ENCODE measurements at regions not wholly inside any gene's neighbourhood (a gene's known extent, or its start where the extent isn't known, plus 50 kb on each side); places are given as distances from the start of the nearest gene placed in this dataset.
"Not testable (repeated sequence)": the region's sequence is repeated elsewhere in the genome, so short reads cannot be mapped to it uniquely, and the experiment has no call there.

DNA sequence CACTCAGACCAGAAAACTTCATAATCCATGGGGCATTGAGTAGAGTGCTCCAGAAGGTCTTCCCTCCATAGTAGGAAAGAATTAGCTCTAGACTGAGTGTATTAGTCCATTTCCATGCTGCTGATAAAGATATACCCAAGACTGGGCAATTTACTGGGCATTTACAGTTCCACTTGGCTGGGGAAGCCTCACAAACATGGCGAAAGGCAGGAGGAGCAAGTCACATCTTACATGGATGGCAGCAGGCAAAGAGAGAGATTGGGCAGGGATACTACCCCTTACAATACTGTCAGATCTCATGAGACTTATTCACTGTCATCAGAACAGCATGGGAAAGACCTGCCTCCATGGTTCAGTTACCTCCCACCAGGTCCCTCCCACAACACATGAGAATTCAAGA, 300.6 kb upstream of the TMEM132C start:
- Mint-ChIP-seq H3K4me1 (ENCODE audit: unreplicated experiment) (peaks cover 7% of the 10 kb centered on the region), H3K27me3 (ENCODE audit: unreplicated experiment) (no peaks in the 10 kb centered on the region), H3K27ac (ENCODE audit: unreplicated experiment) (no peak overlapping the region), H3K36me3 (ENCODE audit: unreplicated experiment) (no peaks in the 10 kb centered on the region), H3K9me3 (ENCODE audit: unreplicated experiment) (peaks cover 4% of the 10 kb centered on the region), H3K4me3 (ENCODE audit: unreplicated experiment) (no peak overlapping the region)
- TF ChIP-seq, protein P1, sequence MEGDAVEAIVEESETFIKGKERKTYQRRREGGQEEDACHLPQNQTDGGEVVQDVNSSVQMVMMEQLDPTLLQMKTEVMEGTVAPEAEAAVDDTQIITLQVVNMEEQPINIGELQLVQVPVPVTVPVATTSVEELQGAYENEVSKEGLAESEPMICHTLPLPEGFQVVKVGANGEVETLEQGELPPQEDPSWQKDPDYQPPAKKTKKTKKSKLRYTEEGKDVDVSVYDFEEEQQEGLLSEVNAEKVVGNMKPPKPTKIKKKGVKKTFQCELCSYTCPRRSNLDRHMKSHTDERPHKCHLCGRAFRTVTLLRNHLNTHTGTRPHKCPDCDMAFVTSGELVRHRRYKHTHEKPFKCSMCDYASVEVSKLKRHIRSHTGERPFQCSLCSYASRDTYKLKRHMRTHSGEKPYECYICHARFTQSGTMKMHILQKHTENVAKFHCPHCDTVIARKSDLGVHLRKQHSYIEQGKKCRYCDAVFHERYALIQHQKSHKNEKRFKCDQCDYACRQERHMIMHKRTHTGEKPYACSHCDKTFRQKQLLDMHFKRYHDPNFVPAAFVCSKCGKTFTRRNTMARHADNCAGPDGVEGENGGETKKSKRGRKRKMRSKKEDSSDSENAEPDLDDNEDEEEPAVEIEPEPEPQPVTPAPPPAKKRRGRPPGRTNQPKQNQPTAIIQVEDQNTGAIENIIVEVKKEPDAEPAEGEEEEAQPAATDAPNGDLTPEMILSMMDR (IDR thresholded peaks at IDR 0.05), result no peak
- no peak for DNase-seq (ENCODE audit: extremely low spot score, unreplicated experiment)

DNA sequence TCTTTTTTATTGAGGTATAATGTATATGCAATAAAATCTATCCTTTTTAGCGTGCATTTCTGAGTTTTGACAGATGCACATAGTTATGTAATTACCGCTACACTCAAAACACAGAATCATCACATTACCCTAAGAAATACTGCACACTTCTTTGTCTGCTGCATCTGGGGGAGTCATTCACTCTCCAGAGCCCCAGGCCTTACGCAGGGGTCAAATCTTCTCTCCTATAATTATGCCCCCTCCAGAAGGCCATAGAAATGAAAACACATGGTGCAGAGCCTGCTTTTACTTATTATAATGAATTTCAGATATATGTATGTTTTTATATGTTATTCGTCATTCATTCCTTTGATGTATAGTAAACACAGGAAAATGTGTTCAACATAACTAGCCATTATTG, 296.5 kb upstream of the TMEM132C start:
- TF ChIP-seq, protein P1 (IDR thresholded peaks at IDR 0.05), result no peak
- H3K27ac Mint-ChIP-seq (ENCODE audit: unreplicated experiment), result no peak overlapping the region
- no peak for DNase-seq (ENCODE audit: extremely low spot score, unreplicated experiment)
- H3K36me3 Mint-ChIP-seq (ENCODE audit: unreplicated experiment), result no peaks in the 10 kb centered on the region
- peaks cover 4% of the 10 kb centered on the region for H3K9me3 Mint-ChIP-seq (ENCODE audit: unreplicated experiment)
- H3K4me1 Mint-ChIP-seq (ENCODE audit: unreplicated experiment), result peaks cover 7% of the 10 kb centered on the region
- H3K4me3 Mint-ChIP-seq (ENCODE audit: unreplicated experiment), result no peak overlapping the region
- no peaks in the 10 kb centered on the region for H3K27me3 Mint-ChIP-seq (ENCODE audit: unreplicated experiment)

DNA sequence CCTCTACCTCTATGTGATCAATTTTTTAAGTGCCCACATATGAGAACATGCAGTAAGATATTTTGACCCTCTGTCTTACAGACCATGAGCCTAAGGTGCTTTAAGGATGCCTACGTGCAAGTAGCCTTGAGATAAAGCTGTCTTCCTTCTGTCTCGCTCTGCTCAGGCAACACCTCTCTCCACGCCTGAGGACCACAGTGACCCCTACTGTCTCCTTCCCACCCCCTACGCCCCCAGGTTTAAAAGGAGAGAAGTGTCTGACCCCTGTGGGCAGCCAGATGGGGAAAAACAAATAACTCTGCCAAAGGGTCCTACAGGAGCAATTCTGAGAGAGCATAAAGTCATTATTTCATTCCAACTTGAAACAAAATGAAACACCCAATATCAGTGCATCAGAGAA, 286.4 kb upstream of the TMEM132C start:
- H3K4me1 Mint-ChIP-seq (ENCODE audit: unreplicated experiment), result peaks cover 6% of the 10 kb centered on the region
- H3K27me3 Mint-ChIP-seq (ENCODE audit: unreplicated experiment), result peaks cover 2% of the 10 kb centered on the region
- H3K27ac Mint-ChIP-seq (ENCODE audit: unreplicated experiment), result no peak overlapping the region
- TF ChIP-seq, protein P1 (IDR thresholded peaks at IDR 0.05), result no peak
- no peaks in the 10 kb centered on the region for H3K36me3 Mint-ChIP-seq (ENCODE audit: unreplicated experiment)
- peaks cover 18% of the 10 kb centered on the region for H3K9me3 Mint-ChIP-seq (ENCODE audit: unreplicated experiment)
- no peak for DNase-seq (ENCODE audit: extremely low spot score, unreplicated experiment)
- H3K4me3 Mint-ChIP-seq (ENCODE audit: unreplicated experiment), result no peak overlapping the region

DNA sequence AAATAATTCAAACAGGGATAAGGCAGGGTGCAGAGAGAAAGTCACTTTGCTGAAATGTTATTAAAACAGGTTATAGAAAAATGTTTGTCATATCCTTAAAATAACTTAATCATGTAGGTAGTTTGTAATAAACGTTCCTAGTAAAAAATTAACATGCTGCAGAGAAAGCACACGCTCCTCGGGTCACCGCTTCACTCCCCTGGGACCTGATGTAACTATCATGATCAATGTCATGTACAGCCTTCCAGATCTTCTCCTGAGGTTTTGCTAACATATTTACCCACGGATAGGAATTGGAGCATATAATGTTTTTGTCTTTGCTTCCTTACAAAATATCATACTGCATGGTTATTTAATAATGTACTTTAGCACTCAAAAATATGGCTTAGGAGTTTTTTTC, 285.1 kb upstream of the TMEM132C start:
- Mint-ChIP-seq H3K27me3 (ENCODE audit: unreplicated experiment) (peaks cover 2% of the 10 kb centered on the region), H3K9me3 (ENCODE audit: unreplicated experiment) (peaks cover 9% of the 10 kb centered on the region), H3K36me3 (ENCODE audit: unreplicated experiment) (no peaks in the 10 kb centered on the region), H3K27ac (ENCODE audit: unreplicated experiment) (no peak overlapping the region), H3K4me1 (ENCODE audit: unreplicated experiment) (peaks cover 8% of the 10 kb centered on the region), H3K4me3 (ENCODE audit: unreplicated experiment) (no peak overlapping the region)
- no peak for DNase-seq (ENCODE audit: extremely low spot score, unreplicated experiment)
- TF ChIP-seq, protein P1 (IDR thresholded peaks at IDR 0.05), result no peak

DNA sequence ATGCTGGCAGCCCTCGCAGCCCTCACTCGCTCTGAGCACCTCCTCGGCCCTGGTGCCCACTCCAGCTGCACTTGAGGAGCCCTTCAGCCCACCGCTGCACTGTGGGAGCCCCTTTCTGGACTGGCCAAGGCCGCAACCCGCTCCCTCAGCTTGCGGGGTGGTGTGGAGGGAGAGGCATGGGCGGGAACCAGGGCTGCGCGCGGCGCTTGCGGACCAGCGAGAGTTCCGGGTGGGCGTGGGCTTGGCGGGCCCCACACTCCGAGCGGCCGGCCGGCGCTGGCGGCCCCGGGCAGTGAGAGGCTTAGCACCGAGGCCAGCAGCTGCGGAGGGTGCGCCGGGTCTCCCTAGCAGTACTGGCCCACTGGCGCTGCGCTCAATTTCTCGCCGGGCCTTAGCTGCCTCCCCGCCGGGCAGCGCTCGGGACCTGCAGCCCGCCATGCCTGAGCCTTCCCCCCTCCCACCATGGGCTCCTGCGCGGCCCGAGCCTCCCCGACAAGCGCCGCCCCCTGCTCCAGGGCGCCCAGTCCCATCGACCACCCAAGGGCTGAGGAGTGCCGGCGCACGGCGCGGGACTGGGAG, 283.7 kb upstream of the TMEM132C start:
- not testable (repeated sequence) for DNase-seq (ENCODE audit: extremely low spot score, unreplicated experiment); H3K9me3 Mint-ChIP-seq (ENCODE audit: unreplicated experiment); H3K27me3 Mint-ChIP-seq (ENCODE audit: unreplicated experiment); H3K27ac Mint-ChIP-seq (ENCODE audit: unreplicated experiment); H3K36me3 Mint-ChIP-seq (ENCODE audit: unreplicated experiment); H3K4me3 Mint-ChIP-seq (ENCODE audit: unreplicated experiment)
- peaks cover 14% of the 10 kb centered on the region for H3K4me1 Mint-ChIP-seq (ENCODE audit: unreplicated experiment)

All from osteocyte (in vitro differentiated cells).